GM12864 (cell line): ENCODE measurements at regions not wholly inside any gene's neighbourhood (a gene's known extent, or its start where the extent isn't known, plus 50 kb on each side); places are given as distances from the start of the nearest gene placed in this dataset.

ENCODE experiments used
- DNase-seq: peaks from one replicate; pipeline ENCODE4 v3.0.0-alpha.2; 2011; ENCODE audit warnings: low read depth
- H3K4me3 ChIP-seq: 2 replicates; pipeline ENCODE4 v1.5.1; 2011; ENCODE audit warnings: mild to moderate bottlenecking, low read depth, low read length, control low read depth
- TF ChIP-seq, protein P1 (sequence below): IDR thresholded peaks from 2 replicates; pipeline ENCODE4 v1.5.1; 2011; ENCODE audit warnings: low read depth, mild to moderate bottlenecking, moderate library complexity, low read length, control low read depth, inconsistent platforms; ENCODE audit errors: missing control alignments

DNA sequence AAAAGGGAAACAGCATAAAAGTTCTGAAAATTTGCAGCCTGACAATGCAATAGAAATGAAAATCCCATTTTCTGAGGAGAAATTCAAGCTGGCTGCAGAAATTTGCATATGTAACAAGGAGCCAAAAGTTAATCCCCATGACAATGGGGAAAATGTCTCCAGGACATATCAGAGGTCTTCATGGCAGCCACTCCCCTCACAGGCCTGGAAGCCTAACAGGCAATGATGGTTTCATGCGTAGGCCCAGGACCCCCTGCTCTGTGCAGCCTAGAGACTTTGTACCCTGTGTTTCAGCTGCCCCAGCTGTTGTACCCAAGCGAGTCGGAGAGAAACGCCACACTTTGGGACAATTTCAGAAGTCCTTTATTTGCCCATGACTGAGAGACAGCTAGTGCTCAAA lies 701.3 kb upstream of the KLHL1 start:
- TF ChIP-seq, protein P1, sequence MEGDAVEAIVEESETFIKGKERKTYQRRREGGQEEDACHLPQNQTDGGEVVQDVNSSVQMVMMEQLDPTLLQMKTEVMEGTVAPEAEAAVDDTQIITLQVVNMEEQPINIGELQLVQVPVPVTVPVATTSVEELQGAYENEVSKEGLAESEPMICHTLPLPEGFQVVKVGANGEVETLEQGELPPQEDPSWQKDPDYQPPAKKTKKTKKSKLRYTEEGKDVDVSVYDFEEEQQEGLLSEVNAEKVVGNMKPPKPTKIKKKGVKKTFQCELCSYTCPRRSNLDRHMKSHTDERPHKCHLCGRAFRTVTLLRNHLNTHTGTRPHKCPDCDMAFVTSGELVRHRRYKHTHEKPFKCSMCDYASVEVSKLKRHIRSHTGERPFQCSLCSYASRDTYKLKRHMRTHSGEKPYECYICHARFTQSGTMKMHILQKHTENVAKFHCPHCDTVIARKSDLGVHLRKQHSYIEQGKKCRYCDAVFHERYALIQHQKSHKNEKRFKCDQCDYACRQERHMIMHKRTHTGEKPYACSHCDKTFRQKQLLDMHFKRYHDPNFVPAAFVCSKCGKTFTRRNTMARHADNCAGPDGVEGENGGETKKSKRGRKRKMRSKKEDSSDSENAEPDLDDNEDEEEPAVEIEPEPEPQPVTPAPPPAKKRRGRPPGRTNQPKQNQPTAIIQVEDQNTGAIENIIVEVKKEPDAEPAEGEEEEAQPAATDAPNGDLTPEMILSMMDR: no peak
- no peak overlapping the region for H3K4me3 ChIP-seq
- DNase-seq: no peak

DNA sequence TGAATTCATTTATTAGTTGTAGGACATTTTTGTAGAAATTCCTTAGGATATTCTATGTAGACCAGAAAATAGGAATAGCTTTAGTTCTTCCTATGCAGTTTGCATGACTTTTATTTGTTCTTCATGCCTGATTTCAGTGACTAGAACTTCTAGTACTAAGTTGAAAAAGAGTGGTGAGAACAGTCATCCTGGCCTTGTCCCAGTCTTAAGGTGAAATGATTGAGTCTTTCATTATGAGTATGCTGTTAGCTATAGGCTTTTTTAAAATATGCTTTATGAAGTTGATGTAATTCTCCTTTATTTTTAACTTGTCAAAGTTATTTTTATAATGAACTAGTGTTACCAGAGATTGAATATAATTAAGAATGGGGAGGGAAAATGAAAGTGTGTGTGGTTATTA lies 690.1 kb upstream of the KLHL1 start:
- no peak for DNase-seq
- H3K4me3 ChIP-seq: no peak overlapping the region
- TF ChIP-seq, protein P1: no peak

DNA sequence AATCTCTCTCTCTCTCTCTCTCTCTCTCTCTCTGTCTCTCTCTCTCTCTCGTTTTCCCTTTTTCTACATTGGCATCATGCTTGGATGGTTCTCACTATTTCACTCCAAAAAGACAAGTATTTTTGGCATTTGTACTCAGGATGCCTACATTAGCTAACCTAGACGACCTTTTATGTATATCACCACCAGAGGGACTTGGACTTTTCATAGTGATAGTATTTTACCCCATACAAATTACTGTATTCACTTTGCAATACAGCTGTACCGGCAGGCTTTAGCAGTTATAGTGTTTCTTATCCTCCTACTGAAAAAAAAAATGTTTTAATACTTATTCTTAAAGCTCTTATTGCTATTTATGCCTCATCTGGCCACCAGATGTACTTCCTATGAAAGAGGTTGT lies 687.2 kb upstream of the KLHL1 start:
- no peak for DNase-seq
- TF ChIP-seq, protein P1: no peak
- no peak overlapping the region for H3K4me3 ChIP-seq

DNA sequence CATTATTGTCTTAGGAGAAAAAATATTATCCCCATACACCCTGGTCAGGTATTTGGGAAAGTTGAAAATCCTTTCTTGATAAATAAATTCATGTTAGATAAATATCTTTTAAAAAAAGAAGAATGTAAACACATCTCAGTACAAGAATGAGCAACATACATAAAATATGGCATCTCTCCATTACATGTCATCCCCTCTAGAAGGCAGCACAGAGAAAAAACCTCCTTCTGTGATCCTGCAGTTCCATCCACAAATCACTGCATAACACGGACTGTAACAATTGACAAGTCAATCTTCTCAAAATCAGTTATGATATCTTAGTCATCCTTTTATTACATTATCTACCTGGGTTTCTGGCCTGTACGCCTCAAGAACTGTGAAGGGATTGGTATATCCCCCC lies 683.9 kb upstream of the KLHL1 start:
- DNase-seq: no peak
- TF ChIP-seq, protein P1: no peak
- H3K4me3 ChIP-seq: no peak overlapping the region

DNA sequence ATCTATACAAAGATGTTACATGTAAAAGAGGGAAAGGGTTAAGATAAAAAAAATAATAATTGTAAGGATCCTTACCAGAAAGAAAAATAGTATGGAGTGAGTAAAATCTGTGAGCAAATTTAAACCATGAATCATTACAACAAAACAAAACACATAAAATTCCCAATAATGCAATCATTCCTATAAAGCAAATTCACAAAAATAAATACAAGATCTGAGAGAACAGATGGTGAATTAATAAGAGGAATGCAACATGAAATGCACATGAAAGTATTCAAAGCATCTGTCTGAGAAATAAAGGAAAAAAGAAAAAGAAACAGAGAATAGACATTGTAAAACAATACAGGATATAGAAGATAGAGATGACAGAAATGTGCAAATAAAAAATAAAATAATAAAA lies 681.5 kb upstream of the KLHL1 start:
- no peak for DNase-seq
- H3K4me3 ChIP-seq: no peak overlapping the region
- TF ChIP-seq, protein P1: no peak

DNA sequence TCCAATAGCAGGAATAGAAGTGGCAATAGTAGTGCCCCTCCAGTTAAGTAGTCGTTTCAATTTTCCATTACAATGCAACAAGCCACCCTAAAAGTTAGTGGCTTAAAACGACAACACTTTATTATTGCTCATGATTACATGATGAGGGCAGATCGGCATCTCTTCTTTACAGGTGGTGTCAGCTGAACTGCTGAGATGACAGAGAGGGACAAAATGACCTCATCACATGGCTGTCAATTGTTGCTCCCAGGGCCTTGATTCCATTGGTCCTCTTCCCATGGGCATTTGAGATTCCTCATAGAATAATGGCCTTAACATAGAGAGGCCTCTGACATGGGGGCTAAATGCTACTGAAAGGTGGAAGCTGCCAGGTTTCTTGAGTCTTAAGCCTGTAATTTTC lies 679.8 kb upstream of the KLHL1 start:
- no peak overlapping the region for H3K4me3 ChIP-seq
- TF ChIP-seq, protein P1: no peak
- DNase-seq: no peak

DNA sequence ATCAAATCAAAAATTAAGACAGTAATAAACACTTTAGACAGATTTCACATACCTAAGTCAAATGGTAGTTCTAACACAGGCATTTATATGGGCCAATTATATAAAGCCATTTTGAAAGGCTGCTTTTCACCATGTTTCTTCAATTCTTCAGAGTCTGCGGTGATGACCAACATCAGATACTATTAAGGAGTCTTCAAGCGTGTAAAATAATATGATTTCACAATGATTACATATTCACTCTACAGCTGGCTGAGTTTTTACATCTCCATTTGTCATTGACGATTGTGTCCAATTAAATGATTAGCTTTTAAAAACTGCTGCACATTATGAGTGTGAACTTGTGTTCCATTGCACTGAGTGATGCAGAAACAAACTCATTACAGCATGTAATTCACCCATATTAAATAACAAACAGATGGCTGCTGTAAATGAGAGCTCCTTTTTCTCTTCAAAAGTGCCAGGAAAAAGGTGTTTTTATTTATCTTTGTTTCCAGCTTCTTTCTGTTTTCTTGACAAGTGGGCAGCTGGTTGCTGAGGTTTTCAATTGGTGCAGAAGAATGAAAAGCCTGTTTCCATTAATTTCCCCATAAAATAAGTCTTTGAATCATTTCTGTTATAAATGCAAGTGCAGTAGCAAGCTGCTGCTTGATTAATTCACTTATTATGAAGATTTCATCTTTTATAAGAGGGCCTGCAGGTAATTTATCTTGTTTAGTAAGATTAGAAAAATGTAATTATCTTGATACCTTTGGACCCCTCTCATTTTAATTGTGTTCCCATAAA lies 676.1 kb upstream of the KLHL1 start:
- no peak overlapping the region for H3K4me3 ChIP-seq
- DNase-seq: no peak
- TF ChIP-seq, protein P1: no peak
